ENCODE measurements at regions not wholly inside any gene's neighbourhood (a gene's known extent, or its start where the extent isn't known, plus 50 kb on each side); places are given as distances from the start of the nearest gene placed in this dataset.

GRCh38 chr12:24352363-24352762 lies 402.9 kb upstream of the SOX5 start:
- TF ChIP-seq ZNF44 (CRISPR knock-in tag; IDR thresholded peaks at IDR 0.05) (no peak), EP300 (IDR thresholded peaks at IDR 0.05; ENCODE audit: low read depth in 2 of 2, low read length in 2 of 2) (no peak), EP300 (CRISPR knock-in tag; IDR thresholded peaks at IDR 0.05; ENCODE audit: borderline replicate concordance) (no peak), ZNF777 (CRISPR knock-in tag; IDR thresholded peaks at IDR 0.05) (no peak), MATR3 (CRISPR knock-in tag; IDR thresholded peaks at IDR 0.05) (no peak), FOXK1 (CRISPR knock-in tag; IDR thresholded peaks at IDR 0.05; ENCODE audit: borderline replicate concordance, low read depth) (no peak), HDAC2 (CRISPR knock-in tag; IDR thresholded peaks at IDR 0.05) (no peak), ZNF12 (CRISPR knock-in tag; IDR thresholded peaks at IDR 0.05) (no peak), PCBP2 (optimal IDR thresholded peaks at IDR 0.05; ENCODE audit: low read depth, low read length, poor library complexity, severe bottlenecking) (no peak), TAF15 (IDR thresholded peaks at IDR 0.05; ENCODE audit: low read depth, low read length, poor library complexity, severe bottlenecking) (no peak), ZNF441 (CRISPR knock-in tag; IDR thresholded peaks at IDR 0.05; ENCODE audit: borderline replicate concordance) (no peak), ADNP (CRISPR knock-in tag; IDR thresholded peaks at IDR 0.05) (no peak), TCF7 (IDR thresholded peaks at IDR 0.05; ENCODE audit: low read depth) (no peak), ARNT2 (CRISPR knock-in tag; IDR thresholded peaks at IDR 0.05; ENCODE audit: low read depth) (no peak), MED1 (CRISPR knock-in tag; IDR thresholded peaks at IDR 0.05) (no peak), IKZF5 (CRISPR knock-in tag; IDR thresholded peaks at IDR 0.05) (no peak)
- TF ChIP-seq, protein P1, sequence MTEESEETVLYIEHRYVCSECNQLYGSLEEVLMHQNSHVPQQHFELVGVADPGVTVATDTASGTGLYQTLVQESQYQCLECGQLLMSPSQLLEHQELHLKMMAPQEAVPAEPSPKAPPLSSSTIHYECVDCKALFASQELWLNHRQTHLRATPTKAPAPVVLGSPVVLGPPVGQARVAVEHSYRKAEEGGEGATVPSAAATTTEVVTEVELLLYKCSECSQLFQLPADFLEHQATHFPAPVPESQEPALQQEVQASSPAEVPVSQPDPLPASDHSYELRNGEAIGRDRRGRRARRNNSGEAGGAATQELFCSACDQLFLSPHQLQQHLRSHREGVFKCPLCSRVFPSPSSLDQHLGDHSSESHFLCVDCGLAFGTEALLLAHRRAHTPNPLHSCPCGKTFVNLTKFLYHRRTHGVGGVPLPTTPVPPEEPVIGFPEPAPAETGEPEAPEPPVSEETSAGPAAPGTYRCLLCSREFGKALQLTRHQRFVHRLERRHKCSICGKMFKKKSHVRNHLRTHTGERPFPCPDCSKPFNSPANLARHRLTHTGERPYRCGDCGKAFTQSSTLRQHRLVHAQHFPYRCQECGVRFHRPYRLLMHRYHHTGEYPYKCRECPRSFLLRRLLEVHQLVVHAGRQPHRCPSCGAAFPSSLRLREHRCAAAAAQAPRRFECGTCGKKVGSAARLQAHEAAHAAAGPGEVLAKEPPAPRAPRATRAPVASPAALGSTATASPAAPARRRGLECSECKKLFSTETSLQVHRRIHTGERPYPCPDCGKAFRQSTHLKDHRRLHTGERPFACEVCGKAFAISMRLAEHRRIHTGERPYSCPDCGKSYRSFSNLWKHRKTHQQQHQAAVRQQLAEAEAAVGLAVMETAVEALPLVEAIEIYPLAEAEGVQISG (CRISPR knock-in tag; IDR thresholded peaks at IDR 0.05): no peak
- H3K36me3 ChIP-seq (replicated peaks in 1 of 2; ENCODE audit: control insufficient read depth in 1 of 2, insufficient read depth in 2 of 2, low read length in 2 of 2): no peaks in the 10 kb centered on the region
- H4K20me1 ChIP-seq (ENCODE audit: insufficient read depth, low read length): no peaks in the 10 kb centered on the region
- H3K79me2 ChIP-seq (ENCODE audit: insufficient read depth, low read length): no peaks in the 10 kb centered on the region
- ATAC-seq (no peak), DNase-seq (ENCODE audit: low spot score) (no peak), FAIRE-seq (no peak)
- H2AFZ ChIP-seq (ENCODE audit: low read length): no peak overlapping the region
- 77% methylated on average over 5 of the region's 5 CpGs for WGBS (ENCODE audit: low lambda C conversion rate)
- H3K4me1 ChIP-seq (ENCODE audit: insufficient read depth, low read length): no peaks in the 10 kb centered on the region
- no peak overlapping the region for H3K27ac ChIP-seq (ENCODE audit: extremely low read length, insufficient read depth, low read length)
- no peaks in the 10 kb centered on the region; a peak in 1 of 5 replicates for H3K27me3 ChIP-seq (ENCODE audit: control insufficient read depth in 1 of 2, insufficient read depth in 2 of 2, low read length in 2 of 2)
- no peak overlapping the region for H3K4me3 ChIP-seq (replicated peaks in 1 of 3; ENCODE audit: insufficient read depth in 1 of 3, low read depth in 2 of 3, low read length in 3 of 3)
- H3K4me2 ChIP-seq (ENCODE audit: low read depth, low read length): no peak overlapping the region
- intact Hi-C loops (cut with micrococcal nuclease; ENCODE audit: unreplicated experiment) (no loop called here), in situ Hi-C loops (cut with HindIII; ENCODE audit: extremely low pct_ligation_motif_present, low pct_unique_long_range_greater_than_20kb) (no loop called here)
- no TSS peak for BruUV-seq (replicated peaks)
- CTCF ChIA-PET (ENCODE audit: low intra/inter-chr PET ratio, low total read pairs): no interaction called here
- H3K9me3 ChIP-seq (ENCODE audit: low read length): no peaks in the 10 kb centered on the region
- H3K9ac ChIP-seq (ENCODE audit: insufficient read depth, low read depth, low read length): no peak overlapping the region
- POLR2A ChIA-PET: no interaction called here

Measured in HepG2 (cell line).